Esophagus squamous epithelium (tissue), 4 donors: ENCODE measurements at regions not wholly inside any gene's neighbourhood (a gene's known extent, or its start where the extent isn't known, plus 50 kb on each side); places are given as distances from the start of the nearest gene placed in this dataset.

Experiments used
- CTCF ChIP-seq, 6 experiments: fragments of 450-650 bp in 4 of 6; fragments of 200-600 bp in 2 of 6; sonication (generic) in 2 of 6; IDR thresholded peaks; one replicate each; pipeline ENCODE4 v1.5.1; 2016 to 2019; ENCODE audit warnings: antibody characterized with exemption in 6 of 6, mild to moderate bottlenecking in 4 of 6, moderate library complexity in 4 of 6
- POLR2A ChIP-seq, 4 donors: fragments of 450-650 bp; IDR thresholded peaks; one replicate each; pipeline ENCODE4 v1.6.1; 2017; ENCODE audit warnings: antibody characterized with exemption in 4 of 4, mild to moderate bottlenecking in 4 of 4, moderate library complexity in 3 of 4

GRCh38 chr11:133661846-133662245 is 129.5 kb upstream of the OPCML start:
- TF ChIP-seq POLR2A (IDR thresholded peaks at IDR 0.05), result no peak
- TF ChIP-seq CTCF (IDR thresholded peaks at IDR 0.05), result no peak
